Central memory CD4-positive, alpha-beta T cell (primary cell): ENCODE measurements at regions not wholly inside any gene's neighbourhood (a gene's known extent, or its start where the extent isn't known, plus 50 kb on each side); places are given as distances from the start of the nearest gene placed in this dataset.
"Not testable (repeated sequence)": the region's sequence is repeated elsewhere in the genome, so short reads cannot be mapped to it uniquely, and the experiment has no call there.

Experiments used
- DNase-seq: peaks from one replicate; pipeline ENCODE4 v3.0.0; 2022

GRCh38 chr5:118156181-118156580 is 832.2 kb downstream of the DTWD2 start:
- DNase-seq: no peak

GRCh38 chr5:118146824-118147223 is 841.5 kb downstream of the DTWD2 start:
- DNase-seq: no peak

- DNase-seq: no peak
These were observed 843.8 kb downstream of the DTWD2 start for GRCh38 chr5:118144540-118144939.

GRCh38 chr5:118139361-118139760 is 849.0 kb downstream of the DTWD2 start:
- DNase-seq: no peak

GRCh38 chr5:118126159-118126558 is 862.2 kb downstream of the DTWD2 start:
- no peak for DNase-seq

- no peak for DNase-seq
These were observed 862.7 kb downstream of the DTWD2 start for GRCh38 chr5:118125687-118126086.

- no peak for DNase-seq
These were observed 867.1 kb downstream of the DTWD2 start for GRCh38 chr5:118121258-118121657.

- no peak for DNase-seq
These were observed 872.6 kb downstream of the DTWD2 start for GRCh38 chr5:118115791-118116190.

- no peak for DNase-seq
These were observed 876.4 kb downstream of the DTWD2 start for GRCh38 chr5:118111956-118112355.

GRCh38 chr5:118107246-118107645 is 881.1 kb downstream of the DTWD2 start:
- not testable (repeated sequence) for DNase-seq

GRCh38 chr5:118098716-118099115 is 889.6 kb downstream of the DTWD2 start:
- DNase-seq: no peak

GRCh38 chr5:118095115-118095514 is 893.2 kb downstream of the DTWD2 start:
- no peak for DNase-seq

- DNase-seq: no peak
These were observed 899.9 kb downstream of the DTWD2 start for GRCh38 chr5:118088448-118088847.

- DNase-seq: no peak
These were observed 911.9 kb downstream of the DTWD2 start for GRCh38 chr5:118076490-118076889.

- no peak for DNase-seq
These were observed 918.3 kb downstream of the DTWD2 start for GRCh38 chr5:118070041-118070440.

GRCh38 chr5:118069452-118069851 is 918.9 kb downstream of the DTWD2 start:
- no peak for DNase-seq

GRCh38 chr5:118068886-118069285 is 919.5 kb downstream of the DTWD2 start:
- DNase-seq: no peak

GRCh38 chr5:118063836-118064235 is 924.5 kb downstream of the DTWD2 start:
- not testable (repeated sequence) for DNase-seq

- DNase-seq: no peak
These were observed 927.5 kb downstream of the DTWD2 start for GRCh38 chr5:118060833-118061232.

GRCh38 chr5:118052503-118052902 is 935.8 kb downstream of the DTWD2 start:
- no peak for DNase-seq

GRCh38 chr5:118044169-118044568 is 944.2 kb downstream of the DTWD2 start:
- no peak for DNase-seq

- no peak for DNase-seq
These were observed 944.8 kb downstream of the DTWD2 start for GRCh38 chr5:118043531-118043930.

GRCh38 chr5:118042076-118042475 is 946.3 kb downstream of the DTWD2 start:
- no peak for DNase-seq

GRCh38 chr5:118040496-118040895 is 947.9 kb downstream of the DTWD2 start:
- DNase-seq: no peak

- no peak for DNase-seq
These were observed 954.5 kb downstream of the DTWD2 start for GRCh38 chr5:118033686-118034338.
